Breast epithelium (tissue), 3 donors: ENCODE measurements at regions not wholly inside any gene's neighbourhood (a gene's known extent, or its start where the extent isn't known, plus 50 kb on each side); places are given as distances from the start of the nearest gene placed in this dataset.

Experiments used
- CTCF ChIP-seq, 3 donors: fragments of 450-650 bp; IDR thresholded peaks; one replicate each; pipeline ENCODE4 v1.5.1; 2016 to 2017; ENCODE audit warnings: antibody characterized with exemption in 3 of 3, mild to moderate bottlenecking in 3 of 3, moderate library complexity in 3 of 3
- POLR2A ChIP-seq: fragments of 450-650 bp; IDR thresholded peaks from one replicate; pipeline ENCODE4 v1.6.1; 2016; ENCODE audit warnings: antibody characterized with exemption, mild to moderate bottlenecking, moderate library complexity
- POLR2AphosphoS5 ChIP-seq, 3 donors: sonication (generic); formaldehyde crosslinking; IDR thresholded peaks; one replicate each; pipeline ENCODE4 v1.6.1; 2017; ENCODE audit warnings: antibody characterized with exemption in 3 of 3

- TF ChIP-seq POLR2A (no peak), CTCF (IDR thresholded peaks at IDR 0.05) (no peak), POLR2AphosphoS5 (IDR thresholded peaks at IDR 0.05) (no peak)
Observed at GRCh38 chrX:5084279-5084678, 1144.4 kb downstream of the NLGN4X start.
